ENCODE measurements at regions not wholly inside any gene's neighbourhood (a gene's known extent, or its start where the extent isn't known, plus 50 kb on each side); places are given as distances from the start of the nearest gene placed in this dataset.

GRCh38 chr2:107263628-107264027 lies 377.7 kb upstream of the ST6GAL2 start:
- no peak for DNase-seq
- no peak for ATAC-seq (ENCODE audit: poor library complexity)
- intact Hi-C loops (cut with DNase I): no loop called here

GRCh38 chr2:107264184-107264583 lies 378.2 kb upstream of the ST6GAL2 start:
- DNase-seq: no peak
- intact Hi-C loops (cut with DNase I): no loop called here
- ATAC-seq (ENCODE audit: poor library complexity): no peak

- ATAC-seq (ENCODE audit: poor library complexity): no peak
- intact Hi-C loops (cut with DNase I): no loop called here
- no peak for DNase-seq
Observed at GRCh38 chr2:107266555-107266954, 380.6 kb upstream of the ST6GAL2 start.

- intact Hi-C loops (cut with DNase I): no loop called here
- DNase-seq: no peak
Observed at GRCh38 chr2:107267086-107267485, 381.1 kb upstream of the ST6GAL2 start.

GRCh38 chr2:107276034-107276433 lies 390.1 kb upstream of the ST6GAL2 start:
- DNase-seq: no peak
- intact Hi-C loops (cut with DNase I): no loop called here

More at GRCh38 chr2:107267086-107267485, 381.1 kb upstream of the ST6GAL2 start:
- ATAC-seq (ENCODE audit: poor library complexity): no peak

GRCh38 chr2:107278672-107279071 lies 392.7 kb upstream of the ST6GAL2 start:
- intact Hi-C loops (cut with DNase I): no loop called here
- no peak for ATAC-seq (ENCODE audit: poor library complexity)

More at GRCh38 chr2:107276034-107276433, 390.1 kb upstream of the ST6GAL2 start:
- no peak for ATAC-seq (ENCODE audit: poor library complexity)

GRCh38 chr2:107281637-107282036 lies 395.7 kb upstream of the ST6GAL2 start:
- ATAC-seq (ENCODE audit: poor library complexity) (peak; percentile 84), DNase-seq (no peak)
- intact Hi-C loops (cut with DNase I): no loop called here

More at GRCh38 chr2:107278672-107279071, 392.7 kb upstream of the ST6GAL2 start:
- DNase-seq: no peak

- ATAC-seq (ENCODE audit: poor library complexity): peak; percentile 71
- intact Hi-C loops (cut with DNase I): no loop called here
- no peak for DNase-seq
Observed at GRCh38 chr2:107282135-107282534, 396.2 kb upstream of the ST6GAL2 start.

- DNase-seq (no peak), ATAC-seq (ENCODE audit: poor library complexity) (no peak)
- intact Hi-C loops (cut with DNase I): no loop called here
Observed at GRCh38 chr2:107285621-107286299, 399.8 kb upstream of the ST6GAL2 start.

GRCh38 chr2:107290041-107290440 lies 404.1 kb upstream of the ST6GAL2 start:
- ATAC-seq (ENCODE audit: poor library complexity) (no peak), DNase-seq (no peak)
- intact Hi-C loops (cut with DNase I): no loop called here

- ATAC-seq (ENCODE audit: poor library complexity): no peak
- intact Hi-C loops (cut with DNase I): no loop called here
- DNase-seq: no peak
Observed at GRCh38 chr2:107303964-107304363, 418.0 kb upstream of the ST6GAL2 start.

- ATAC-seq (ENCODE audit: poor library complexity): no peak
- intact Hi-C loops (cut with DNase I): no loop called here
- DNase-seq: no peak
Observed at GRCh38 chr2:107305966-107306365, 420.0 kb upstream of the ST6GAL2 start.

- no peak for ATAC-seq (ENCODE audit: poor library complexity)
- intact Hi-C loops (cut with DNase I): no loop called here
Observed at GRCh38 chr2:107306881-107307280, 420.9 kb upstream of the ST6GAL2 start.

GRCh38 chr2:107308835-107309234 lies 422.9 kb upstream of the ST6GAL2 start:
- intact Hi-C loops (cut with DNase I): no loop called here
- DNase-seq: no peak
- no peak for ATAC-seq (ENCODE audit: poor library complexity)

More at GRCh38 chr2:107306881-107307280, 420.9 kb upstream of the ST6GAL2 start:
- DNase-seq: no peak

- DNase-seq (no peak), ATAC-seq (ENCODE audit: poor library complexity) (no peak)
- intact Hi-C loops (cut with DNase I): no loop called here
Observed at GRCh38 chr2:107312240-107312639, 426.3 kb upstream of the ST6GAL2 start.

GRCh38 chr2:107313316-107313715 lies 427.3 kb upstream of the ST6GAL2 start:
- ATAC-seq (ENCODE audit: poor library complexity): no peak
- intact Hi-C loops (cut with DNase I): no loop called here
- no peak for DNase-seq

- intact Hi-C loops (cut with DNase I): no loop called here
- DNase-seq (no peak), ATAC-seq (ENCODE audit: poor library complexity) (no peak)
Observed at GRCh38 chr2:107320881-107321280, 434.9 kb upstream of the ST6GAL2 start.

GRCh38 chr2:107322416-107322815 lies 436.4 kb upstream of the ST6GAL2 start:
- DNase-seq: no peak
- intact Hi-C loops (cut with DNase I): no loop called here
- no peak for ATAC-seq (ENCODE audit: poor library complexity)

- no peak for ATAC-seq (ENCODE audit: poor library complexity)
- intact Hi-C loops (cut with DNase I): no loop called here
Observed at GRCh38 chr2:107323946-107324565, 438.1 kb upstream of the ST6GAL2 start.

GRCh38 chr2:107325981-107326786 lies 440.2 kb upstream of the ST6GAL2 start:
- intact Hi-C loops (cut with DNase I): no loop called here
- DNase-seq (no peak), ATAC-seq (ENCODE audit: poor library complexity) (peak; percentile 89)

More at GRCh38 chr2:107323946-107324565, 438.1 kb upstream of the ST6GAL2 start:
- DNase-seq: no peak
